H4 (cell line): ENCODE measurements at regions not wholly inside any gene's neighbourhood (a gene's known extent, or its start where the extent isn't known, plus 50 kb on each side); places are given as distances from the start of the nearest gene placed in this dataset.
A peak's percentile ranks its signal among the peaks of the same experiment; 100 is the strongest.

Experiments used
- DNase-seq: peaks from one replicate; pipeline ENCODE4 v3.0.0-alpha.2; 2015; ENCODE audit warnings: low spot score

- DNase-seq, result no peak
Measured at GRCh38 chr13:37409756-37410155, 188.8 kb downstream of the POSTN start.

DNA sequence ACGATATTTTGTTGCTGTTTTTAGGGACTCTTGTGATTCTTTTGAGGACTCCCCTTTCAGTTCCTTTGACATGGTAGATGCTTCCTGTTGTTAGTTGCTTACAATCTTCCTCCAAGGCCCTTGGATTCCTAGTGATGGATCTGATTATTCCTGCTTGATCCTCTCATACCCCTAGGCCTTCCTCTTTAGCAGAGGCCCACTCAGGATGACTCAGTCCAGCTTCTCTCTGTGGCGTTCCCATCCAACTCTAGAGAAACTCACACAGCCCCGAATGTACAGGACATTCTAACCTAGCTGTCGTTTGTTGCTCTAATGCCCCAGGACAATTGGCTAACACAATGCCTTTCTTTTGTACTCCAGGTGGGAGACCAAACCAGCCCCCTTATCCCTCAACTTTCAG, 191.4 kb downstream of the POSTN start:
- DNase-seq, result no peak

DNA sequence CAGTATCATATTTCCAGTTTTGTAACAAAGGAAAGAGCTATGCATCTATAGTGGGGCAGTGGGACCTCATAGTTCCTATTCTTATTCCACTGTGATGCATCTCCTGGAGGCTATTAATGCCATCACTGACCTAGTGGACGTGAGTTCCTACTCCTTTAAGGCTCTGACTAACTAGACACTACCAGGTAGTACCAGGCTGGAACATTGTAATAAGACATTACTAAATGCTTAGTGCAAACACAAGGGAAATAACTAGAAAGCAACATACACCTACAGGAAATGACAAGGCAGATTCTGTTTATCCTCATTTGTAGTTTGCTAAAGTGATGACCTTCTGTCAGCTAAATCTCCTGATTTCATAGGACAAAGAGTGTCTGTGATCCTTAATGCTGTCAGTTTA, 192.5 kb downstream of the POSTN start:
- no peak for DNase-seq

- peak; percentile 9 for DNase-seq
Measured at GRCh38 chr13:37403776-37404527, 194.6 kb downstream of the POSTN start.

DNA sequence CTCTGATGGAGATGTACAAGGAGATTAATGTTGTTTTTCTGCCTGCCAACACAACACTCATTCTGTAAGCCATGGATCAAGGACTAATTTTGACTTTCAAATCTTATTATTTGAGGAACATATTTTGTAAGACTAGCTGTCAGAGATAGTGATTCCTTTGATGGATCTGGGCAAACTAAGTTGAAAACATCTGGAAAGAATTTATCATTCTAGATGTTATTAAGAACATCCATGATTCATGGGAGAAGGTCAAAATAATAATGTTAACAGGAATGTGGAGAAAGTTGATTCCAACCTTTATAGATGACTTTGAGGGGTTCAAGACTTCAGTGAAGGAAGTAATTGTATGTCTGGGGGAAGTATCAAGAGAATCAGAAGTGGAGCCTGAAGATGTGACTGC, 196.8 kb downstream of the POSTN start:
- DNase-seq, result no peak

DNA sequence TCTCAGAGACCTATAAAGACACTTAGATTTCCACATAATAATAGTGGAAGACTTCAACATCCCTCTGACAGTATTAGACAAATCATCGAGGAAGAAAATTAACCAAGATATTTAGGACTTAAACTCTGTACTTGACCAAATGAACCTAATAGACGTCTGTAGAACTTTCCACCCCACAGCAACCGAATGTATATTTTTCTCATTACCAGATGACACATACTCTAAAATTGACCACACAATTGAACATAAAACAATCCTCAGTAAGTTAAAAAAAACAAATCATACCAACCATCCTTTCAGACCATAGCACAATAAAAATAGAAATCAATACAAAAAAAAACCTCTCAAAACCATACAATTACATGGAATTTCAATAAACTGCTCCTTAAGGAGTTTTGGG, 201.0 kb downstream of the POSTN start:
- no peak for DNase-seq

GRCh38 chr13:37395544-37395943, 203.0 kb downstream of the POSTN start:
- DNase-seq, result no peak

DNA sequence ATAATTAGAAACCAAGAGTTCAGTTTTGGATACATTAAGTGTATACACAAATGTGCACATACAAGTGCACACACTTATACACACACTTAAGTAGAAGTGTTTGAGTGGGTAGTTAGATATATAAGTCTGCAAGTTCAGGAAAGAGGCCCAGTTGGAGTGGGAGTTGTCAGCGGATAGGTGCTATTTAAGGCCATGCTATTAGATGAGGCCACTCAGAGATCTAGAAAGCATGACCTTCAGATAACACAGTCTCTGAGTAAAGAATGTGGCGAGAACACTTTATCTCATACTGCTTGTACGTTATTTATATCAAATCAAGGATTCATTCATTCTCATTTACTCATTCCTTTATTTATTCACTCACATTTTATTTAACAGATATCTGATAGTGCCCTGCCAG, 206.2 kb downstream of the POSTN start:
- no peak for DNase-seq

GRCh38 chr13:37390735-37391134, 207.8 kb downstream of the POSTN start:
- no peak for DNase-seq

- no peak for DNase-seq
Measured at GRCh38 chr13:37385956-37386670, 212.5 kb downstream of the POSTN start.

DNA sequence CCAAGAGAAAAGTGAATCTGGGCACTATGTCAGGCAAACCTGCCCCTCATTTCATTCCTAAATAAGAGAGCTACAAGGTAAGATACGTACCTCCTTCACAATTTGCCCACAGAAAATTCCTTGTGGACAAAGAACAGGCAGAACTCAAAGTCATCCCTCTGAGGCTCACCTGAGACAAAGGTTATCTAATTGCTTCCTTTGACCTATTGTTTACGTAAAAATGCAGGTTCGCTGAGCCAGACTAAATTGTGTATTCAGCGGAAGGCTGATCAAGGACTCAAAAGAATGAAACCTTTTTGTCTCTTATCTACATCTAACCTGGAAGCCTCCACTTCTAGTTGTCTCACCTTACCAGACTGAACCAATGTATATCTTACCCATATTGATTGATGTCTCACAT, 213.3 kb downstream of the POSTN start:
- no peak for DNase-seq

- no peak for DNase-seq
Measured at GRCh38 chr13:37383856-37384370, 214.7 kb downstream of the POSTN start.

DNA sequence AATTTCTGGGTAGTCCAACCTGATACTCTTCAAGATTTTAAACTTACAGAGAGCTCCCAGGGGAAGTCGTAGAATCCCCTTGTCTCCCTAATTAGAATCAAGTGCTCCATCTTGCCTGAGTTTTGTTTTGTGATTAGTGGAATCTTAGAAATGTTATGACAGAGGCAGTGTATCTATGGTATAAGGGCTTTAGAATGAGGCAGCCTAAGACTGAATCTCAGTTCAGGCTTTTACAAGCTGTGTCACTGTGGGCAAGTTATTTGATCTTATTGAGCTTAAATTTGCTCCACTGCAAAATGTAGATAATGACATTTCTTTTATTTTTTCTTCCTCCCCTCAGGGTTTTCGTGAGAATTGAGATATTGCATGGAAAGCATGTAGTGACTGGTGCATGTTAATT, 215.5 kb downstream of the POSTN start:
- DNase-seq, result no peak

DNA sequence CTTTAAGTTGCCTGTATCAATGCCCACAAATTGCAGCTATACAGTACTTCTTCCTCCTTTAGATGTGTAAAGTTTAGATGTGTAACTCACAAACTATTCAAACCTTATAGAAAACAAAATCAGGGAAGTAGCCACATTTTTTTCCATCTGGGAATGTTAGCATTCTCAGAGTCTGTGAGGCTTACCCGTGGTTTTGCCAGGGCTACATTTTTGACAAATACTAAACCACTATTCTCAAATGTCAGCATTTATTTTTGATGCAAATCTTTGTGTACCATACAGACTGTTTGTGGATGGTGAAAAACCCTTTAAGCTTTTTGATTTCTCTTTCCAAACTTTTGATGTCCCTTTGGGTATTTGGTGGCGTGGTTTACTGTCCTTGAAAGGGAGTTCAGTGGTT, 216.4 kb downstream of the POSTN start:
- no peak for DNase-seq

DNA sequence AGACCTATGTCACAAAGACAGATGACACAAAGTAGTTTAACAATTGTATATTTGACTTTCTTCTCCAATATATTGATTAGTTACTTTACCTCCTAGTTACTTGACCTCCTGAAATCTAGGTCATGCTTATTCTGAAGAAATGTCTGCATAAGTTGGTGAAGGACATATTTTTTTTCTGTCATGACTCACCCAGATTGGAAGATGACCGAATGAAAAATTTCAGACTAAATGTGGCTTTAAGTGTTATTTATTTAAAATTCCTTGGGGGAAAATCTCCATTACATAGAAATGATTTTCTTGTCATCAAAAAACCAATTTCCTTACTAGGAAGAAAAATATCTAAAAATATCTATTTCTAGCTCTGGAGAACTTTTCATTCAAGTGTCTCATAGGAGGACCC, 217.1 kb downstream of the POSTN start:
- no peak for DNase-seq

- no peak for DNase-seq
Measured at GRCh38 chr13:37379841-37380240, 218.7 kb downstream of the POSTN start.

DNA sequence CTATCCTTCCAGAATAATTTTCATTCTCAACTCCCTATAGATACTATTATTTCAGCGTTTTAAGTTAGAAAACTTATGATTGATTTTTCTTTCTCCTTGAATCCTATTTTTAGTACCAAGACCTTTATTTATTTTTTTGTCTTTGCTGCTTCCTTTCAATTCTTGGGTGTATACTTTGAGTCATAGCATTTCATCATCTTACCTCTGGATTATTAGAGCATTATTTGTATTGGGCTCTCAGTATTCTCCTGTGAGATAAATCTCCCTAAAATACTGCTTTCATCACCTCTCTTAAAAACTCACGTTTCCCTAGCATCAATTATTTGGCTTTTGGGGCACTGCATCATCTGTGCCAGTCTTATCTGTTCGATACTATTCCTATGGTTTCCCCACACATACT, 222.8 kb downstream of the POSTN start:
- DNase-seq, result no peak

- no peak for DNase-seq
Measured at GRCh38 chr13:37375071-37375470, 223.5 kb downstream of the POSTN start.

GRCh38 chr13:37369616-37370015, 229.0 kb downstream of the POSTN start:
- DNase-seq, result no peak

- DNase-seq, result no peak
Measured at GRCh38 chr13:37368501-37368900, 230.1 kb downstream of the POSTN start.

DNA sequence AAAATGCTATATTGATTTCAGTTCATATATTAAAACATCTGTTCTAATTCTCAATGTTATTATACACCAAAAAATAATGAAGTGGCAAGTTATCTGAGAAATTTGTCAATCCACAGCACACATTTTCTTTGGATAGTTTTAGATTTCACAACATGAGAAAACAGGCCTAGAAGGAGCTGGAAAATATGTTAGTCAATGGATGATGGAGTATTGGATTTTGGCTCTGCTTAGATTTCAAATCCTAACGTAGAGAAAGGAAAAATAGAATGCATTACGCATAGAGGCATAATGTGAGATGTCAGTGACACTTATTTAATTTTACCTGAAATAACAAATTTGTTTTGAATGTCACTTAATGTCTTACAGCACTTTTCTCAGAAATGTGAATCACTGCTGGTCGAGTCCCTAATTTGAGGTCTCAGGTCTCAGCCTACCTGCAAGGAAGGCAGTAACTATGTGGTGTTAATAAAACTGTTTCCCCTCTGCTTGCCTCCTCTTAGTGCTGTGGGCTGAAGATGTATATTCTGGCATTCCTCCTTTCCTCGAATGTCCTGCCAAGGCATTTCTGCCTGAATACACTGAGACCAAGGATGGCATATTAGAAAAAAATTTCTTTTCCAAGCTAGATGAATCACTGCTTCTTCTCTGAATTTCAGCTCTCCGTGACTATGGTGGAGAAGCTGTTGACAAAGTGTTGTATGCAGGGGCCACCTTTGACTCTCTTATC, 232.4 kb downstream of the POSTN start:
- no peak for DNase-seq

DNA sequence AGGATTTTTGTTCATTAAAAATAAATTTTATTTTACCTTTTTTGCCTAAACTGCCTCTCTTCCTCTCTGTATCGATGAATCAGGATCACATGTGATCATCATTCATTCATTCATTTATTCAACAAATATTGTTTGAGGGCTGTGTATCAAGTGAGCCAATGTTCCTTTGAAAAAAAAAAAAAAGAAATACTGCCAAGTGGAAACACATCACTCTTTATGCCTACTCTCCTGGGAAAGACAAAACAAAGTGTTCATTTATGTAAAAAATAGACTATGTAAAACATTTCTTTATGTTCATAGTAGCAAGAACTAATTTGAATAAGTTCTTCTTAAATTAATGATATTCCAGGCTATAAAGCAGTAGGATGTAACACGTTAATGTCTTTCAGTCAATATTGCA, 233.1 kb downstream of the POSTN start:
- no peak for DNase-seq

- no peak for DNase-seq
Measured at GRCh38 chr13:37364956-37365355, 233.6 kb downstream of the POSTN start.
